ENCODE measurements at regions not wholly inside any gene's neighbourhood (a gene's known extent, or its start where the extent isn't known, plus 50 kb on each side); places are given as distances from the start of the nearest gene placed in this dataset.

DNA sequence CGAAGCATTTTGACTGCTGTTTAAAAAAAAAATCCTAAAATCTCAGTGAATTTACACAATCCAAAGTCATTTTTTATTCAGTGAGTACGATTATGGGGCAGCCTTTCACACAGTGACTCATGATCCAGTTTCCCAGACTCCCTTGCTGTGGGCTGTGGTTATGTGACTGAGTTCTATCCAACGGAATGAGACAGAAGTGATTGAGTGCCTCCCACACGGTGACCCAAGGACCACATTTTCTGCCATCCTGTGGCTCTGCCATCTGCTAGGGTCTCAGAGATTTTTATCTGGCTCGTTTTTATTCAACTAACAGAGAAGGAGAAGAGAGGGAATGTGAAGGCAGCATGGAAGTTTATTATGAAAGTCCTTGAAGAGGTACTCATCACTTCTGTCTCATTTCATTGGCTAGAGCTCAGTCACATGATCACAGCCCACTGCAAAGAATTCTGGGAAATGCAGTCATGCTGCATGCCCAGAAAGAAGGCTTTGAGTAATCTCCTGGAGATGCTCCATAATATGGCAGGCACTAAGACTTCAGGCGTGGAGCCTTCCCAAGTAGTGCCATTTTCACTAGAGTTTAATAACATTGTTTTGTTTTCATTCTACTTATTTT is 999.4 kb downstream of the UQCRFS1 start:
- TF ChIP-seq, protein P1, sequence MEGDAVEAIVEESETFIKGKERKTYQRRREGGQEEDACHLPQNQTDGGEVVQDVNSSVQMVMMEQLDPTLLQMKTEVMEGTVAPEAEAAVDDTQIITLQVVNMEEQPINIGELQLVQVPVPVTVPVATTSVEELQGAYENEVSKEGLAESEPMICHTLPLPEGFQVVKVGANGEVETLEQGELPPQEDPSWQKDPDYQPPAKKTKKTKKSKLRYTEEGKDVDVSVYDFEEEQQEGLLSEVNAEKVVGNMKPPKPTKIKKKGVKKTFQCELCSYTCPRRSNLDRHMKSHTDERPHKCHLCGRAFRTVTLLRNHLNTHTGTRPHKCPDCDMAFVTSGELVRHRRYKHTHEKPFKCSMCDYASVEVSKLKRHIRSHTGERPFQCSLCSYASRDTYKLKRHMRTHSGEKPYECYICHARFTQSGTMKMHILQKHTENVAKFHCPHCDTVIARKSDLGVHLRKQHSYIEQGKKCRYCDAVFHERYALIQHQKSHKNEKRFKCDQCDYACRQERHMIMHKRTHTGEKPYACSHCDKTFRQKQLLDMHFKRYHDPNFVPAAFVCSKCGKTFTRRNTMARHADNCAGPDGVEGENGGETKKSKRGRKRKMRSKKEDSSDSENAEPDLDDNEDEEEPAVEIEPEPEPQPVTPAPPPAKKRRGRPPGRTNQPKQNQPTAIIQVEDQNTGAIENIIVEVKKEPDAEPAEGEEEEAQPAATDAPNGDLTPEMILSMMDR (IDR thresholded peaks at IDR 0.05 in 4 of 5, conservative IDR thresholded peaks at IDR 0.05 in 1 of 5), result no peak
- TF ChIP-seq POLR2A (IDR thresholded peaks at IDR 0.05), result no peak

All from gastrocnemius medialis (tissue), 4 donors.